ENCODE measurements at regions not wholly inside any gene's neighbourhood (a gene's known extent, or its start where the extent isn't known, plus 50 kb on each side); places are given as distances from the start of the nearest gene placed in this dataset.

- Mint-ChIP-seq H3K4me3 (no peak overlapping the region), H3K27me3 (ENCODE audit: low read depth) (no peaks in the 10 kb centered on the region), H3K4me1 (peaks cover 4 to 6% of the 10 kb centered on the region in 2 experiments; a peak in 2 of 4 replicates), H3K9me3 (peaks cover 0 to 3% of the 10 kb centered on the region in 2 experiments; a peak in 2 of 5 replicates), H3K27ac (no peak overlapping the region), H3K36me3 (ENCODE audit: insufficient read depth in 1 of 3, low read depth in 3 of 3) (no peaks in the 10 kb centered on the region; a peak in 3 of 7 replicates)
- H3K14ac ChIP-seq (ENCODE audit: insufficient read depth, low read length): no peak overlapping the region
- H3K4me2 ChIP-seq (ENCODE audit: insufficient read depth, insufficient read length, low read length): no peak overlapping the region
- no peaks in the 10 kb centered on the region for H3K27me3 ChIP-seq (ENCODE audit: insufficient read depth, low read length)
- no peaks in the 10 kb centered on the region for H3K79me2 ChIP-seq (ENCODE audit: insufficient read depth, low read length)
- H2BK15ac ChIP-seq (ENCODE audit: low read depth, low read length): no peak overlapping the region
- no peak overlapping the region for H4K5ac ChIP-seq (ENCODE audit: insufficient read length, low read depth, low read length)
- no peaks in the 10 kb centered on the region for H4K20me1 ChIP-seq (ENCODE audit: control insufficient read depth, insufficient read depth, insufficient read length)
- DNase-seq: no peak
- no peaks in the 10 kb centered on the region for H3K4me1 ChIP-seq (ENCODE audit: insufficient read depth, low read length)
- no peak overlapping the region for H4K91ac ChIP-seq (ENCODE audit: insufficient read length, low read depth, low read length)
- no peak for TF ChIP-seq CTCF (conservative IDR thresholded peaks at IDR 0.05)
- no peak overlapping the region for H3K9ac ChIP-seq (ENCODE audit: extremely low read depth, insufficient read length, low read length)
- WGBS (ENCODE audit: extremely low coverage, insufficient read length, low lambda C conversion rate): no CpG with 5 or more reads among the region's 2 CpGs
- H4K8ac ChIP-seq (replicated peaks; ENCODE audit: insufficient read length, low read depth, low read length): no peak overlapping the region
- no peaks in the 10 kb centered on the region for H3K79me1 ChIP-seq (ENCODE audit: insufficient read depth, low read depth, low read length, poor library complexity, severe bottlenecking)
- H3K56ac ChIP-seq (ENCODE audit: insufficient read length, low read depth, low read length): no peak overlapping the region
- no peaks in the 10 kb centered on the region for H3K23me2 ChIP-seq (ENCODE audit: insufficient read length, low read depth, low read length, poor library complexity, severe bottlenecking)
- H3K4ac ChIP-seq (ENCODE audit: low read depth, low read length): no peak overlapping the region
- H3T11ph ChIP-seq (ENCODE audit: low read length): no peak overlapping the region
- H3K23ac ChIP-seq (ENCODE audit: insufficient read length, low read depth, low read length): no peak overlapping the region
- no peak overlapping the region for H3K27ac ChIP-seq (ENCODE audit: insufficient read length, low read depth, low read length)
- no peak overlapping the region for H2BK20ac ChIP-seq (ENCODE audit: low read depth, low read length, poor library complexity, severe bottlenecking)
- no peak overlapping the region for H2BK120ac ChIP-seq (ENCODE audit: low read depth, low read length, poor library complexity, severe bottlenecking)
- H2AFZ ChIP-seq (ENCODE audit: low read length): no peak overlapping the region
- H2AK5ac ChIP-seq (ENCODE audit: insufficient read length, low read length): no peak overlapping the region
- H2BK12ac ChIP-seq (ENCODE audit: insufficient read length, low read depth, low read length): no peak overlapping the region
- H3K9me3 ChIP-seq (ENCODE audit: control insufficient read depth, low read depth, low read length): no peaks in the 10 kb centered on the region
- H3K18ac ChIP-seq (ENCODE audit: insufficient read length, low read depth, low read length): no peak overlapping the region
- no peak overlapping the region for H2BK5ac ChIP-seq (ENCODE audit: insufficient read length, low read length)
These were observed 167.7 kb downstream of the SPRY2 start for GRCh38 chr13:80173224-80173623.
